AG09319 (cell line): ENCODE measurements at regions not wholly inside any gene's neighbourhood (a gene's known extent, or its start where the extent isn't known, plus 50 kb on each side); places are given as distances from the start of the nearest gene placed in this dataset.

Source experiments
- DNase-seq: peaks from one replicate; pipeline ENCODE4 v3.0.0-alpha.2; 2010; ENCODE audit warnings: low read depth; ENCODE audit errors: extremely low read depth
- TF ChIP-seq, protein P1 (sequence below): IDR thresholded peaks from 2 replicates; pipeline ENCODE4 v1.5.1; 2011; ENCODE audit warnings: low read depth, mild to moderate bottlenecking, inconsistent platforms, low read length, moderate library complexity

DNA sequence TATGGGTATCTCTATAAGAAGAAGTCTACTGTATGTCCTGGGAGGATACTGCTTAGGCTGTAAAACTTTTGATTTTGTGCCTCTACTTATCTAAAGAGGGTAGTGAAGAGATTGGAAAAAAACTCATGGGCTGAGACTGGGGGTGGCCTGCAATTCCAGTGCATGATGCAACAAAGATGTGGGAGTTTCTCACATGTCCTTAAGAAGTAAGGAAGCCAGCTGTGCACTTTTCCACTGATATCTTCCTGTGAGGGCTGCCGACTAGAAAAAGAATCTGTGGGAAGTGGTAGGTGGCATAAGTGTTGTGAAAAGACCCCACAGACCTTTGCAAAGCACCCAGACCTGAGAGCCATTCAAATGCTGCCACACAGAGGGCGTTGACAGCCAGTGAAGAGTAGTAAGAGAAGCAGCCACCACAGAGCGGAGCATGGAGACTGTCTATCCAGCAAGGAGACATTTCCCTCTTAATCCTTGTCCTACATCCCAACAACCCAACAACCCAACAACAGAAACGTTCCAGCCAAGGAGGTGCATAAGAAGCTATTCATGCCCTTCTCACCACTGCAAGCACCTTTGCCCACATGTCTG lies 65.1 kb downstream of the PFDN4 start:
- TF ChIP-seq, protein P1, sequence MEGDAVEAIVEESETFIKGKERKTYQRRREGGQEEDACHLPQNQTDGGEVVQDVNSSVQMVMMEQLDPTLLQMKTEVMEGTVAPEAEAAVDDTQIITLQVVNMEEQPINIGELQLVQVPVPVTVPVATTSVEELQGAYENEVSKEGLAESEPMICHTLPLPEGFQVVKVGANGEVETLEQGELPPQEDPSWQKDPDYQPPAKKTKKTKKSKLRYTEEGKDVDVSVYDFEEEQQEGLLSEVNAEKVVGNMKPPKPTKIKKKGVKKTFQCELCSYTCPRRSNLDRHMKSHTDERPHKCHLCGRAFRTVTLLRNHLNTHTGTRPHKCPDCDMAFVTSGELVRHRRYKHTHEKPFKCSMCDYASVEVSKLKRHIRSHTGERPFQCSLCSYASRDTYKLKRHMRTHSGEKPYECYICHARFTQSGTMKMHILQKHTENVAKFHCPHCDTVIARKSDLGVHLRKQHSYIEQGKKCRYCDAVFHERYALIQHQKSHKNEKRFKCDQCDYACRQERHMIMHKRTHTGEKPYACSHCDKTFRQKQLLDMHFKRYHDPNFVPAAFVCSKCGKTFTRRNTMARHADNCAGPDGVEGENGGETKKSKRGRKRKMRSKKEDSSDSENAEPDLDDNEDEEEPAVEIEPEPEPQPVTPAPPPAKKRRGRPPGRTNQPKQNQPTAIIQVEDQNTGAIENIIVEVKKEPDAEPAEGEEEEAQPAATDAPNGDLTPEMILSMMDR = no peak
- no peak for DNase-seq

DNA sequence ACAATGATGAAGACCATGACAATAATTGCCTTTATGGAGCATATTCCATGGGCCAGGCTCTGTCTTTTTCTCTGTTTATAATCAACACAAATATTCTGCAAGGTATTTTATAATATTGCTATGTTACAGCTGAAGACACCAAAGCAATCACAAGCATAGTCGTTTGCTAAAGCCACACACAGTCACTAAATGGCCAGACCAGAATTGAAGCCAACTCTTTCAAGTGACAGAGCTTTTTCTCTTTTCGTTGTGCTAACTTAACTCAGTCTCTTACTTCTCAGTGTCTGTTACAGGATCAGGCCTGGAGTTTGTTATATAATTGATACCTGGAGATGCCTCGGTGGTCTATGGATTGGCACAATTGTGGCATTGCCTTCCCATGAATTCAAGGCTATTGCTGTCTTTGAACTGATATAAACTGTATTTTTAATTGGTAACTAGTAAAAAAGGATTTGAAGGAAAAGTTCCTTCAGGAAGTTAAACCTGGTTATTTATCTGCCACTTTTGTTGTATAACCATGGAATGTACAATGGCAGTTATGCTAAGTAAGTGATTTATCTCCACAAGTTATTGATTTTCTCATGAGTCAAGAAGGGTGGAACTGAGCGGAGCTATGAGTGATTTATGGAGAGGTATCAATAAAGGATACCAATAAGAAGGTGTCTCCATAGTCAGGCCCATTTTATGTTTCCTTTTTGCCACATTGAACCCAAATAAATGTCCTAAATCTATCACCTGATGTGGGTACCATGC lies 67.6 kb downstream of the PFDN4 start:
- no peak for DNase-seq
- TF ChIP-seq, protein P1 = no peak

DNA sequence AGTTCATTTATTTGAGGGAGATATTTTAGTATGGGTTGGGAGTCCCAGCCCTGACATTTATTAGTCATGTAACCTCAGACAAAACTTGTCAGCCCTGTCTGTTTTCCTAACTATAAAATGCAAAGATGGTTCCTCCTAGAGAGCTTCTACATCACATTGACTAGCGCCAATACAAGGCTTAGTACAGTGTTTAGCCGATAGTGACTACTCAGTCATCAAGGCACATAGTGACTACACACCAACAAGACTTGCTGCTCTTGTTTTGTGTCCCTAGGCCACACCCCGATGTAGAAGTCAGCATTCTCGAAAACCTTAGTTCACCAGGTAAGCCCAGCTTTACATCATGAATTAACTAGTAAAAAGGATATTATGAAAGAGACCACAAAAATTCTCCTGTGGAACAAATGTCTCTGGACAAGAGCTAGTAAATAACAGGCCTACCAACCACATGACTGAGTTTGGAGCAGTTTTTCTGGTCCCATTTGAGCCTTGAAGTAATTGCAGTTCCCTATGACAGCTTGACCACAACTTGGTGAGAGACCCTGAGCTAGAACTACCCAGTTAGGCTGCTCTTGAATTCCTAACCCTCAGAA lies 68.8 kb downstream of the PFDN4 start:
- TF ChIP-seq, protein P1 = no peak
- no peak for DNase-seq

DNA sequence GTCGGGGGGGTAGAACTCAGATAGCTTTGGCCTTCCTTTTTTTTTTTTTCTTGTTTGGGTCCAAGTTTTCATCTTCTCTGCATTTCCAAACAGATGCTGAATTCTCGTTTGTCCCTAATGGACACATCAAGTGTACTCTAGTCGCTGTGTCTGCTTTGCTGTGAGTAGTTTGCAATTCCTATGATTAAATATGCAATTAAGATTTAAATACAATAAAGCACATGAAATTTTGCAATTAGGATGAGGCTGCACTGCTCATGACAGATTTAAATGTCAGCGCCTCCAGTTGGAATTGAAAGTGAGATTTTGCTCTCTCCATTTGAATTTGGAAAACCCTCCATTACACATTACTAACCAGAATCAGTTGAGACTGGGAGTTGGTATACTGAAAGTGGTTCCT lies 70.4 kb downstream of the PFDN4 start:
- no peak for DNase-seq
- TF ChIP-seq, protein P1 = no peak

DNA sequence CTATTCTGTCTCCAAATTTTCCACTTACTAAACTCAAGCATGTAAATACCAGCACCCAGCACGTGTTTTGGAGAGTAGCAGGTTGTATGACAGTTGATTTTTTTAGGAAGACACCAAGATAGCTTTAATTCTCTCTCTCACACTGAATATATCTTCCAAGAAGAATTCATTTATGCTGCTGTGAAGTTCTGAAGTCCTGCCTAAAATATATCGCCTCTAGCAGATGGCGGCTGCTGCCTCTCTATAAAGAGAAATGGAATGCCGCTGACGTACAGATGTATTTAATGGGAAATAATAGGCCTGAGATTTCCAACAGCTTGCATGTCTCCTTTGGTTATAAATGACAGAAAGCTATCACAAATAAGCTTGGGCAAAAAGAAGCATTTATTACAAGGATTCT lies 74.7 kb downstream of the PFDN4 start:
- TF ChIP-seq, protein P1 = no peak
- DNase-seq = no peak

DNA sequence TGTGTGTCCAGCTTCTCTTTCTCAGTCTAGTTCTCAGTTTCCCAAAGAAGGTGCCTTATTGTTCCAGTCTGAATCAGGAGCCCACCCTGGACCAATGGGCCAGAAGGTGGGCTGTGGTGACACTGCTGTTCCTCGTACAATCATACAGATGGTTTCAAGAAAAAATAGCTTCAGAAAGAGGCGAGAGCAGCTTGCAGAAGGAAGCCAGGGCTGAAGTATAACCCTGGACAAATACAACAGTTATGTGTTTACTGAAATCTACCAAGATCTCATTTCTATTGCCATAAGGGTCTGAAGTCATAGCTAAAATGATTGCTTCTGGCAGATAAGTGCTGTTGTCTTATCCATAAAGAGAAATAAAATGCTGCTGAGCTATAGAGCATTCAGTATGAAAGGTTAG lies 75.4 kb downstream of the PFDN4 start:
- no peak for DNase-seq
- TF ChIP-seq, protein P1 = no peak
